Islet precursor cell (in vitro differentiated cells): ENCODE measurements at regions not wholly inside any gene's neighbourhood (a gene's known extent, or its start where the extent isn't known, plus 50 kb on each side); places are given as distances from the start of the nearest gene placed in this dataset.

Experiments used
- DNase-seq: peaks from one replicate; pipeline ENCODE4 v3.0.0-alpha.2; 2018

GRCh38 chr13:77378662-77379061, 51.8 kb upstream of the MYCBP2 start:
- DNase-seq: no peak

GRCh38 chr13:77377016-77377415, 50.1 kb upstream of the MYCBP2 start:
- no peak for DNase-seq
